ENCODE measurements at regions not wholly inside any gene's neighbourhood (a gene's known extent, or its start where the extent isn't known, plus 50 kb on each side); places are given as distances from the start of the nearest gene placed in this dataset.
A peak's percentile ranks its signal among the peaks of the same experiment; 100 is the strongest.

GRCh38 chr1:234917495-234918180 lies 211.0 kb downstream of the TOMM20 start (continued):
- TF ChIP-seq BACH1 (tag; IDR thresholded peaks at IDR 0.05) (no peak), ZNF24 (IDR thresholded peaks at IDR 0.05) (no peak), CEBPG (CRISPR knock-in tag; IDR thresholded peaks at IDR 0.05) (no peak), CEBPG (tag; conservative IDR thresholded peaks at IDR 0.05 in 1 of 2, IDR thresholded peaks at IDR 0.05 in 1 of 2) (no peak), HNRNPL (IDR thresholded peaks at IDR 0.05; ENCODE audit: low read depth, low read length) (no peak), ZNF584 (CRISPR knock-in tag; IDR thresholded peaks at IDR 0.05; ENCODE audit: low read depth) (no peak), HDAC6 (IDR thresholded peaks at IDR 0.05; ENCODE audit: low read depth, low read length) (no peak), U2AF1 (optimal IDR thresholded peaks at IDR 0.05; ENCODE audit: low read depth, low read length) (no peak), RB1 (IDR thresholded peaks at IDR 0.05; ENCODE audit: low read depth) (peak; percentile 26; the same call in 1 of the 2 replicates), TAF1 (IDR thresholded peaks at IDR 0.05; ENCODE audit: control insufficient read depth, extremely low read depth, insufficient read depth, low read length, severe bottlenecking) (no peak), FOXP1 (CRISPR knock-in tag; IDR thresholded peaks at IDR 0.05) (no peak), KDM2B (CRISPR knock-in tag; IDR thresholded peaks at IDR 0.05) (no peak), THRA (IDR thresholded peaks at IDR 0.05) (0 out of 2 replicates have a peak, but pooled peaks have one; percentile 54), USF2 (CRISPR knock-in tag; IDR thresholded peaks at IDR 0.05) (no peak), ARID3B (CRISPR knock-in tag; IDR thresholded peaks at IDR 0.05; ENCODE audit: borderline replicate concordance) (0 out of 2 replicates have a peak, but pooled peaks have one; percentile 68), ZNF785 (CRISPR knock-in tag; IDR thresholded peaks at IDR 0.05) (no peak), FOXM1 (IDR thresholded peaks at IDR 0.05; ENCODE audit: low read depth) (no peak), FOXM1 (CRISPR knock-in tag; IDR thresholded peaks at IDR 0.05; ENCODE audit: low read depth) (no peak), USF1 (CRISPR knock-in tag; IDR thresholded peaks at IDR 0.05) (peak; percentile 53), SRSF3 (IDR thresholded peaks at IDR 0.05; ENCODE audit: insufficient read depth, low read length) (no peak)
- TF ChIP-seq, protein P1, sequence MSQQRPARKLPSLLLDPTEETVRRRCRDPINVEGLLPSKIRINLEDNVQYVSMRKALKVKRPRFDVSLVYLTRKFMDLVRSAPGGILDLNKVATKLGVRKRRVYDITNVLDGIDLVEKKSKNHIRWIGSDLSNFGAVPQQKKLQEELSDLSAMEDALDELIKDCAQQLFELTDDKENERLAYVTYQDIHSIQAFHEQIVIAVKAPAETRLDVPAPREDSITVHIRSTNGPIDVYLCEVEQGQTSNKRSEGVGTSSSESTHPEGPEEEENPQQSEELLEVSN (IDR thresholded peaks at IDR 0.05; ENCODE audit: borderline replicate concordance in 1 of 2, extremely low read depth in 1 of 2, insufficient read depth in 1 of 2, insufficient read length in 1 of 2, low read depth in 1 of 2, low read length in 1 of 2, poor library complexity in 1 of 2, severe bottlenecking in 1 of 2), result no peak
- TF ChIP-seq, protein P2, sequence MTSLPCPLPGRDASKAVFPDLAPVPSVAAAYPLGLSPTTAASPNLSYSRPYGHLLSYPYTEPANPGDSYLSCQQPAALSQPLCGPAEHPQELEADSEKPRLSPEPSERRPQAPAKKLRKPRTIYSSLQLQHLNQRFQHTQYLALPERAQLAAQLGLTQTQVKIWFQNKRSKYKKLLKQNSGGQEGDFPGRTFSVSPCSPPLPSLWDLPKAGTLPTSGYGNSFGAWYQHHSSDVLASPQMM (CRISPR knock-in tag; IDR thresholded peaks at IDR 0.05), result no peak

Data from K562 (cell line).